Neuronal stem cell (in vitro differentiated cells): ENCODE measurements at regions not wholly inside any gene's neighbourhood (a gene's known extent, or its start where the extent isn't known, plus 50 kb on each side); places are given as distances from the start of the nearest gene placed in this dataset.

Experiments used
- DNase-seq: peaks from one replicate; pipeline ENCODE4 v3.0.0-alpha.2; 2013; ENCODE audit warnings: low spot score
- H2AFZ ChIP-seq: one replicate; pipeline ENCODE4 v1.6.1; 2013; ENCODE audit warnings: mild to moderate bottlenecking, low read length, inconsistent platforms
- H2AK5ac ChIP-seq: 2 replicates; pipeline ENCODE4 v1.6.1; 2013; ENCODE audit warnings: low read depth, mild to moderate bottlenecking, inconsistent platforms, low read length, moderate library complexity, mixed read lengths
- H2BK120ac ChIP-seq: 2 replicates; pipeline ENCODE4 v1.6.1; 2013; ENCODE audit warnings: low read depth, mild to moderate bottlenecking, inconsistent platforms, low read length, moderate library complexity, mixed read lengths
- H2BK12ac ChIP-seq: one replicate; pipeline ENCODE4 v1.6.1; 2013; ENCODE audit warnings: low read length, inconsistent platforms
- H2BK15ac ChIP-seq: 2 replicates; pipeline ENCODE4 v1.6.1; 2013; ENCODE audit warnings: mild to moderate bottlenecking, low read length, inconsistent platforms, mixed read lengths
- H2BK5ac ChIP-seq: one replicate; pipeline ENCODE4 v1.6.1; 2013; ENCODE audit warnings: inconsistent platforms, mild to moderate bottlenecking, low read length, moderate library complexity
- H3K14ac ChIP-seq: one replicate; pipeline ENCODE4 v1.6.1; 2013; ENCODE audit warnings: low read length, inconsistent platforms
- H3K18ac ChIP-seq: 2 replicates; pipeline ENCODE4 v1.6.1; 2013; ENCODE audit warnings: low read length, inconsistent platforms
- H3K23ac ChIP-seq: 2 replicates; pipeline ENCODE4 v1.6.1; 2013; ENCODE audit warnings: low read depth, mild to moderate bottlenecking, mixed read lengths, low read length, inconsistent platforms; ENCODE audit not compliant: poor library complexity
- H3K27ac ChIP-seq: replicated peaks from 3 replicates; pipeline ENCODE4 v1.5.1; 2013; ENCODE audit warnings: low read length, inconsistent platforms
- H3K27me3 ChIP-seq, 3 experiments: 2 replicates each; pipeline ENCODE4 v1.6.1; 2013; ENCODE audit warnings: low read length in 3 of 3, mild to moderate bottlenecking in 2 of 3, inconsistent platforms in 1 of 3, low read depth in 1 of 3, mixed read lengths in 1 of 3, moderate library complexity in 1 of 3; ENCODE audit not compliant: control insufficient read depth in 3 of 3, insufficient read depth in 3 of 3
- H3K36me3 ChIP-seq, 2 donors: replicated peaks in 1 of 2; 2 replicates each; pipeline ENCODE4 v1.6.1; 2013; ENCODE audit warnings: low read length in 2 of 2; ENCODE audit not compliant: control insufficient read depth in 2 of 2, insufficient read depth in 2 of 2
- H3K4ac ChIP-seq: 2 replicates; pipeline ENCODE4 v1.6.1; 2013; ENCODE audit warnings: inconsistent platforms, mild to moderate bottlenecking, low read length, moderate library complexity
- H3K4me1 ChIP-seq, 2 donors: 1 replicate in 1 of 2; 2 replicates in 1 of 2; pipeline ENCODE4 v1.6.1; 2013; ENCODE audit warnings: low read length in 2 of 2, low read depth in 1 of 2; ENCODE audit not compliant: control insufficient read depth in 2 of 2, insufficient read depth in 1 of 2
- H3K4me2 ChIP-seq: one replicate; pipeline ENCODE4 v1.6.1; 2013; ENCODE audit warnings: mild to moderate bottlenecking, low read length, inconsistent platforms; ENCODE audit not compliant: insufficient read depth, poor library complexity, severe bottlenecking
- H3K4me3 ChIP-seq, 2 donors: 2 replicates each; pipeline ENCODE4 v1.5.1; 2013; ENCODE audit warnings: low read length in 2 of 2, mild to moderate bottlenecking in 2 of 2, inconsistent platforms in 1 of 2, moderate library complexity in 1 of 2
- H3K79me1 ChIP-seq: one replicate; pipeline ENCODE4 v1.6.1; 2013; ENCODE audit warnings: low read depth, mild to moderate bottlenecking, inconsistent platforms, low read length, moderate library complexity
- H3K9ac ChIP-seq: one replicate; pipeline ENCODE4 v1.6.1; 2013; ENCODE audit warnings: mild to moderate bottlenecking, low read depth, low read length, inconsistent platforms; ENCODE audit not compliant: poor library complexity
- H3K9me3 ChIP-seq, 2 donors: replicated peaks in 1 of 2; 2 replicates each; pipeline versions ENCODE3 to v1.6.1; 2013; ENCODE audit warnings: low read length in 2 of 2, mild to moderate bottlenecking in 2 of 2, inconsistent platforms in 1 of 2, low read depth in 1 of 2, mixed read lengths in 1 of 2, moderate library complexity in 1 of 2; ENCODE audit not compliant: control insufficient read depth in 2 of 2, insufficient read depth in 1 of 2
- H4K8ac ChIP-seq: one replicate; pipeline ENCODE4 v1.6.1; 2013; ENCODE audit warnings: low read depth, mild to moderate bottlenecking, inconsistent platforms, low read length, moderate library complexity
- H4K91ac ChIP-seq: one replicate; pipeline ENCODE4 v1.6.1; 2013; ENCODE audit warnings: low read length, low read depth, mild to moderate bottlenecking, inconsistent platforms; ENCODE audit not compliant: poor library complexity
- WGBS, 2 donors: extraction: QIAGEN DNeasy Blood & Tissue Kit; methylation state at CpG; one replicate each; pipeline ENCODE4 v1.1.7; 2013; ENCODE audit warnings: missing lambda C conversion rate in 2 of 2, mixed read lengths in 1 of 2; ENCODE audit not compliant: insufficient read length in 2 of 2, insufficient replicate concordance in 1 of 2; ENCODE audit errors: extremely low coverage in 2 of 2; 5-methylcytosine and 5-hydroxymethylcytosine counted together

- Histone ChIP-seq H3K4me1 (peaks cover 0 to 2% of the 10 kb centered on the region in 2 donors), H3K4ac (no peak overlapping the region), H4K91ac (no peak overlapping the region), H3K9me3 (peaks cover 0 to 11% of the 10 kb centered on the region in 2 donors), H2BK120ac (no peak overlapping the region), H2AK5ac (no peak overlapping the region), H3K79me1 (no peaks in the 10 kb centered on the region), H2BK12ac (no peak overlapping the region), H2BK5ac (no peak overlapping the region), H4K8ac (no peak overlapping the region), H3K4me3 (no peak overlapping the region), H2BK15ac (no peak overlapping the region), H3K36me3 (no peaks in the 10 kb centered on the region), H3K27ac (no peak overlapping the region), H3K9ac (no peak overlapping the region), H2AFZ (no peak overlapping the region), H3K14ac (no peak overlapping the region), H3K18ac (no peak overlapping the region), H3K4me2 (no peak overlapping the region), H3K23ac (no peak overlapping the region), H3K27me3 (no peaks in the 10 kb centered on the region)
- DNase-seq, result no peak
- WGBS, 2 donors, result no CpG with 5 or more reads among the region's 4 CpGs
Measured at GRCh38 chr6:137656735-137657134, 162.5 kb upstream of the OLIG3 start.

- Histone ChIP-seq H2AK5ac (no peak overlapping the region), H3K4me3 (no peak overlapping the region), H3K18ac (no peak overlapping the region), H2AFZ (no peak overlapping the region), H4K8ac (no peak overlapping the region), H3K9me3 (peaks cover 0 to 9% of the 10 kb centered on the region in 2 donors), H3K14ac (no peak overlapping the region), H3K23ac (no peak overlapping the region), H3K4me2 (no peak overlapping the region), H2BK15ac (no peak overlapping the region), H2BK5ac (no peak overlapping the region), H4K91ac (no peak overlapping the region), H3K27ac (no peak overlapping the region), H3K4me1 (peaks cover 0 to 2% of the 10 kb centered on the region in 2 donors), H3K4ac (no peak overlapping the region), H2BK120ac (no peak overlapping the region), H3K79me1 (no peaks in the 10 kb centered on the region), H3K9ac (no peak overlapping the region), H3K27me3 (no peaks in the 10 kb centered on the region), H2BK12ac (no peak overlapping the region), H3K36me3 (no peaks in the 10 kb centered on the region)
- no CpG with 5 or more reads among the region's 1 CpG for WGBS, 2 donors
- DNase-seq, result no peak
Measured at GRCh38 chr6:137657351-137657911, 163.2 kb upstream of the OLIG3 start.

GRCh38 chr6:137658287-137658686, 164.1 kb upstream of the OLIG3 start:
- H3K4ac ChIP-seq, result no peak overlapping the region
- H4K91ac ChIP-seq, result no peak overlapping the region
- H3K4me2 ChIP-seq, result no peak overlapping the region
- no peak overlapping the region for H2BK5ac ChIP-seq
- H2AFZ ChIP-seq, result no peak overlapping the region
- WGBS, 2 donors, result no CpG with 5 or more reads among the region's 1 CpG
- no peak overlapping the region for H4K8ac ChIP-seq
- no peaks in the 10 kb centered on the region for H3K79me1 ChIP-seq
- no peak for DNase-seq
- no peak overlapping the region for H3K14ac ChIP-seq
- H2BK12ac ChIP-seq, result no peak overlapping the region
- H2AK5ac ChIP-seq, result no peak overlapping the region
- no peak overlapping the region for H3K18ac ChIP-seq
- no peak overlapping the region for H3K23ac ChIP-seq
- H3K27ac ChIP-seq, result no peak overlapping the region
- no peaks in the 10 kb centered on the region for H3K27me3 ChIP-seq
- H3K9ac ChIP-seq, result no peak overlapping the region
- peaks cover 0 to 4% of the 10 kb centered on the region in 2 donors for H3K9me3 ChIP-seq
- H3K4me1 ChIP-seq, result peaks cover 0 to 2% of the 10 kb centered on the region in 2 donors
- no peak overlapping the region for H2BK15ac ChIP-seq
- no peaks in the 10 kb centered on the region for H3K36me3 ChIP-seq
- H2BK120ac ChIP-seq, result no peak overlapping the region
- no peak overlapping the region for H3K4me3 ChIP-seq

GRCh38 chr6:137659871-137660270, 165.7 kb upstream of the OLIG3 start:
- Histone ChIP-seq H2BK12ac (no peak overlapping the region), H3K9ac (no peak overlapping the region), H3K27me3 (no peaks in the 10 kb centered on the region), H3K14ac (no peak overlapping the region), H2AFZ (no peak overlapping the region), H4K8ac (no peak overlapping the region), H2AK5ac (no peak overlapping the region), H3K4me2 (no peak overlapping the region), H3K4me1 (peaks cover 0 to 2% of the 10 kb centered on the region in 2 donors), H2BK120ac (no peak overlapping the region), H4K91ac (no peak overlapping the region), H2BK15ac (no peak overlapping the region), H3K36me3 (no peaks in the 10 kb centered on the region), H3K27ac (no peak overlapping the region), H3K23ac (no peak overlapping the region), H3K4me3 (no peak overlapping the region), H3K9me3 (peaks cover 0 to 3% of the 10 kb centered on the region in 2 donors), H3K4ac (no peak overlapping the region), H2BK5ac (no peak overlapping the region), H3K79me1 (no peaks in the 10 kb centered on the region), H3K18ac (no peak overlapping the region)
- WGBS, 2 donors, result no CpG with 5 or more reads among the region's 3 CpGs
- no peak for DNase-seq
